HUES64 (cell line): ENCODE measurements at regions not wholly inside any gene's neighbourhood (a gene's known extent, or its start where the extent isn't known, plus 50 kb on each side); places are given as distances from the start of the nearest gene placed in this dataset.
"Not testable (repeated sequence)": the region's sequence is repeated elsewhere in the genome, so short reads cannot be mapped to it uniquely, and the experiment has no call there.

ENCODE experiments used
- H3K27ac ChIP-seq: 2 replicates; pipeline ENCODE4 v1.7.0; 2013; ENCODE audit warnings: low read depth, low read length, inconsistent platforms
- H3K27me3 ChIP-seq: 2 replicates; pipeline ENCODE4 v1.6.1; 2013; ENCODE audit warnings: mild to moderate bottlenecking, low read length; ENCODE audit not compliant: insufficient read depth
- H3K36me3 ChIP-seq: 2 replicates; pipeline ENCODE4 v1.6.1; 2013; ENCODE audit warnings: mild to moderate bottlenecking, low read length; ENCODE audit not compliant: insufficient read depth
- H3K4me1 ChIP-seq: 2 replicates; pipeline ENCODE4 v1.6.1; 2013; ENCODE audit warnings: mild to moderate bottlenecking, low read length, moderate library complexity; ENCODE audit not compliant: insufficient read depth
- H3K4me3 ChIP-seq: 2 replicates; pipeline ENCODE4 v1.5.1; 2013; ENCODE audit warnings: mild to moderate bottlenecking, low read length, moderate library complexity
- H3K9ac ChIP-seq: 2 replicates; pipeline ENCODE4 v1.6.1; 2013; ENCODE audit warnings: mild to moderate bottlenecking, low read depth, low read length
- H3K9me3 ChIP-seq: 2 replicates; pipeline ENCODE4 v1.6.1; 2013; ENCODE audit warnings: low read depth, low read length; ENCODE audit not compliant: insufficient read depth
- WGBS: fragments of 150-250, 120-280 bp; methylation state at CpG from one replicate; pipeline ENCODE4 v1.1.7; 2013; ENCODE audit warnings: missing lambda C conversion rate; 5-methylcytosine and 5-hydroxymethylcytosine counted together

DNA sequence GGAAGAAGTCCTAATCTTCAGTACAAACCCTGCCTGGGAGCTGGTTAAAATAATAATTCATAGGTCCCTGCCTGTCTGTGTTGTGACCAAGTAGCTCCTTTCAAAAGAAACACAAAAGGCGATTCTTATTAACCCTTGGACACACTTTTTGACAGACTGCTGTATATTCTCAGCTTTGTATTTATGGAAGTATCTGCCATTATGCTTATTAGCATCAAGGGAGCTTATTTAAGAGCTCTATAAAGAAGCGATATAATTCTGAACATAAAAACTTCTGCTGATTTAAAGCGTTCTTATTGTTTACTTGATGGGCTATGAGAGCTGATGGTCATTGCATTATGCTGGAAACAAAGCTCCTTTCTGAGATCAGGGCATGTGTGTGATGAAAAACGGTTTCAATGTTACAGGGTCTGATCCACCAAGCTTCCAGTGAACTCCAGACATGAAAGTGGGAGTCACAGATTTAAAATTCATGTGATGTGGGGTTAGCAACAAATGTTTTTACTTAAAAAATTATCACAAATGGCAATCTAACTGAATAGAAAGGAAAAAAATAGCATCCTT is 181.8 kb upstream of the PDE10A start:
- H3K27me3 ChIP-seq, result peaks cover 6% of the 10 kb centered on the region; the same call in 1 of the 2 replicates
- 81% methylated on average over 4 of the region's 4 CpGs for WGBS
- peaks cover 44% of the 10 kb centered on the region for H3K4me1 ChIP-seq
- no peaks in the 10 kb centered on the region for H3K36me3 ChIP-seq
- H3K9ac ChIP-seq, result no peak overlapping the region
- H3K27ac ChIP-seq, result no peak overlapping the region
- H3K9me3 ChIP-seq, result no peaks in the 10 kb centered on the region
- H3K4me3 ChIP-seq, result no peak overlapping the region

DNA sequence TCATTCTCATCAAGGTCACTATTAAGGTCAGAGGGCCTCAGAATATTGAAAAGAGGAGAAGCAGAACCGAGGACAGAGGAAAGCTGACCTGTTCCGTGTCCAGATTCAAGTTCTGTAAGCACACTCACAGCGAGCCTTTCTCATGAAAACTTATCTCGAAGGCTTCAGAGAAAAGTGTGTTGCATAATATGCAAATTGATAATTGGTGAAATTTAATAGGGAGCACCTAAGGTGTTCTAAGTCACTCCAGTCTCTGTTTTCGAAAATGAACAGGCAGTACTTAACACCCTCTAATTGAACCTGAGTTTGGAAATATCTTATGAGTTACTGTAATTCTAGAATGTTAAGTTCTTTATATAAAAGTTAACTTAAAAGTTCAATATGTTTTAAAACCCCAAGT is 181.2 kb upstream of the PDE10A start:
- Histone ChIP-seq H3K9me3 (no peaks in the 10 kb centered on the region), H3K9ac (no peak overlapping the region), H3K27ac (no peak overlapping the region), H3K4me1 (peaks cover 44% of the 10 kb centered on the region), H3K4me3 (no peak overlapping the region), H3K27me3 (no peaks in the 10 kb centered on the region; the same call in 1 of the 2 replicates), H3K36me3 (no peaks in the 10 kb centered on the region)
- 63% methylated on average over 4 of the region's 5 CpGs for whole genome bisulfite sequencing

DNA sequence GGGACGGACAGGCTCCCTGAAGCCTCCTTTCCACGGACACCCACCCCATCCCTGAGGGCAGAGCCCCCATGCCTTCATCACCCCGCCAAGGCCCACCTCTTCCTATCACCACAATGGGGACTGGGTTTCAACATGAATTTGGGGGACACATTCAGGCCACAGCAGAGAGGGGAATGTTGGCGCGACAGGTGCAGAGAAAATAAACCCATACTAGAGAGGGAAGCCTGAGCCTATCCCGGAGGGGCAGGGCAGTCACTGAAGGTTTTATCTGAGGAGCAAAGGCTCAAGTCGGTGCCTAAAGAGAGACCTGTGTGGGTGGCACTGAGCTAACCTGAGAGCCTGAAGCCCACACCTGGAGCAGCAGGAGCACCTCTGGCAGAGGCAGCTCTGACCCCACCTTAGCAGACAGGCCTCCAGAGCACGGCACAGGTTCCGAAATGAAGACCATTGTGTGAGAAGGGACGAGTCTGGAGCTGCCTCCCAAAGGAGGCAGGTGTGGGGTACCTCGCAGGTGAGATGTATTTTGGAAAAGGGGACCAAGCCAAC is 180.6 kb upstream of the PDE10A start:
- no peak overlapping the region for H3K27ac ChIP-seq
- no peaks in the 10 kb centered on the region for H3K36me3 ChIP-seq
- H3K4me1 ChIP-seq, result peaks cover 44% of the 10 kb centered on the region
- no peak overlapping the region for H3K4me3 ChIP-seq
- H3K9ac ChIP-seq, result no peak overlapping the region
- WGBS, result 81% methylated on average over 11 of the region's 11 CpGs
- no peaks in the 10 kb centered on the region; the same call in 1 of the 2 replicates for H3K27me3 ChIP-seq
- H3K9me3 ChIP-seq, result no peaks in the 10 kb centered on the region

DNA sequence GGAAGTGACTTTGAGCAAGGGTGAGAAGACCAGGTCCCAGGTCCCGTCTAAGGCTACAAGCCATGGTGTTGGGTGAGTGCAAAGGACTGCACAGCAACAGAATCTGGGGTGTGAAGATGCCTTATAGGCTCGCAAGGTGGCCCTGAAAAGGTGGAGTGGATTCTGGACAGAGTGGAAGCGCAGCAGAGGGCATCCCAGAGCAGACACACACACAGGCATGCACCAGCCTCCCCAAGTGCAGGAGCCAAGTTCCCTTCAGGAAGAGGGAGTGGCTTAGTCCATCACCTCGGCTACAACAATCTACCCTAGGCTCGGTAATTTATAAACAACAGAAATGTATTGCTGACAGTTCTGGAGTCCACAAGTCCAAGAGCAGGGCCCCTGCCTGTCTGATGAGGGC is 180.1 kb upstream of the PDE10A start:
- Histone ChIP-seq H3K27me3 (no peaks in the 10 kb centered on the region; the same call in 1 of the 2 replicates), H3K9me3 (no peaks in the 10 kb centered on the region), H3K4me1 (peaks cover 44% of the 10 kb centered on the region), H3K4me3 (no peak overlapping the region), H3K36me3 (no peaks in the 10 kb centered on the region), H3K27ac (no peak overlapping the region), H3K9ac (no peak overlapping the region)
- WGBS, result 72% methylated on average over 5 of the region's 5 CpGs

DNA sequence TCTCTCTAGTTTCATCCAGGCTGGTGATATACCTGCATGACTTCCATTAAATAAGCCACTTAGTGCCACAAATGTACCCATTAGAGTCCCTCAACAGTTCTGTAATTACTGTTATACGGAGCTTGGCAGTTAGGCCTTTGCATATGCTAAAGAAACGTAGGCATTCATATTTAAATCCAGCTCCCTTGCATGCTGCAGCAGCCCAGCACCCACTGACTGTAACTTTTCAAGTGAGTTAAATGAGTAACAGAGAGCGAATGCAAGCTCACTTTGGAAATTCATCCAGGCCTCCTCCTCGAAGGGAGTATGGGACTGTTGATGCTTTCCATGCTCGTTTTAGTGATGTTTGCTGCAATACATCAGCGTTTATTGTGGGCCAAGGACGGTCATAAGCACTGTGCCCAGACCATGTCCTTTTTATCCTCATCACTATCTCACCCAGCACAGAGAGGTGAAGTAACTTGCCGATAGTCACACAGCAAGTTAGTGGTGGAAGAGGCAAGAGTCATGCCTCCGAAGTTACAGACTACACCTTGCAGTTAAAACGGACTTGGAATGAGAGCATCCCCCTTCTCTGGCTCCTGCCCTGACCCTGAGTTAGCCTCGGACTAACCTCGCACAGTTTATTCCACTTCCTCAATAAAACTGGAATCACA is 179.4 kb upstream of the PDE10A start:
- no peak overlapping the region for H3K9ac ChIP-seq
- H3K27me3 ChIP-seq, result no peaks in the 10 kb centered on the region; the same call in 1 of the 2 replicates
- H3K27ac ChIP-seq, result peak overlapping the region; percentile 18; the same call in 1 of the 2 replicates
- H3K4me3 ChIP-seq, result no peak overlapping the region
- no peaks in the 10 kb centered on the region for H3K36me3 ChIP-seq
- H3K4me1 ChIP-seq, result peaks cover 40% of the 10 kb centered on the region
- 36% methylated on average over 12 of the region's 12 CpGs for WGBS
- no peaks in the 10 kb centered on the region for H3K9me3 ChIP-seq

DNA sequence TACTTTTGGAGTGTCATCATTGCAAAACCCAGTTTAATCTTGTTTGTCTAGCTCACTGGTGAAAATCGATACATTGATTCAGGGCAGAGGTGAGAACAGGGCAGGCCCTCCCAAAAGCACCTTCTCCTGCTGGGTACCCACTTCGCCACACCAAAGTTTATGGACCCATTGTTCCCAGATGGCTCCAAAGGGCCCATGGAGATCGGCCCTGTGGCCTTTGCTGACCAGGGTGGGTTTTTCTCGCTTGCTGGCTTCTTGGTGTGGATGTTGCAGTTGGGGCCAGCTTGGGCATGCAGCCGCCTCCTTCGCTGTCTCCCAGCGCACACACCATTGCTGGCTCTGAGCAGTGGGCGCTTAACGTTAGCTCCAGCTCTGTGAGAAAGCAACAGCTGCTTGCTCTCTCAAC is 178.1 kb upstream of the PDE10A start:
- no peaks in the 10 kb centered on the region for H3K36me3 ChIP-seq
- H3K9me3 ChIP-seq, result no peaks in the 10 kb centered on the region
- H3K27ac ChIP-seq, result no peak overlapping the region; the same call in 1 of the 2 replicates
- H3K4me3 ChIP-seq, result no peak overlapping the region
- H3K4me1 ChIP-seq, result peaks cover 28% of the 10 kb centered on the region
- 82% methylated on average over 9 of the region's 9 CpGs for WGBS
- H3K27me3 ChIP-seq, result no peaks in the 10 kb centered on the region; the same call in 1 of the 2 replicates
- H3K9ac ChIP-seq, result no peak overlapping the region

DNA sequence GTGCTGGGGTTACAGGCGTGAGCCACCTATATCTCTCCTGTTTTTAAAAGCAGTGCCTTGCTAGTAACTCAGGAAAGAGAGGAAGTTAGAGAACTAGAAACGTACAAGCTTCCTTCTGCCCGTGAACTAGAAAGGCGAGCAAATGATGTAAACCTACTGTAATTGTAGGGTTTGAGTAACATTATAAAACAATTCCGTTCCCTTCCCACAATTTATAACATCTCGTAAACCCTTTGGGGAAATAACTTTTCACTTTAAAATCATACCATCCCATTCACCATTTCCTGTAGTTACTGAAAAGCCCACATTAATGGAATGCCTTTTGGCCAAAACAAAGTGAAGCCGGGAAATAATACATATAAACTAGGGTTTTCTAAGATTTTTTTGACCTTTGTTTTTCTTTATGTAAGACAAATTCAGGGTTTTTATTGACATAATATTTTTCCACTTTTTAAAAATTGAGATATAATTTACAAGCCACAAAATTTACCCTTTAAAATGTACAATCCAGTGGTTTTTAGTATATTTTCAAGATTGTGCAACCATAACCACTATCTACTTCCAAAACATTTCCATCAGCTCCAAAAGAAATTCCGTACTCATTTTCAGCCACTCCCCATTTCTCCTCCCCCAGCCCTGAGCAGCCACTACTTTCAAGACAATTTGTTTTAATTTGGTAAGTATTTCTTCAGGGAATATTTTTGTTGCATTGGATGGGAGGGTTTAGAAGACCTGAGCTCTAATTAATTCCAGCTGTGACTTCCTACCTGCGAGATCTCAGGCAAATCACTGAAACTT is 175.1 kb upstream of the PDE10A start:
- no peak overlapping the region for H3K4me3 ChIP-seq
- 89% methylated on average over 8 of the region's 9 CpGs for WGBS
- no peaks in the 10 kb centered on the region; the same call in 1 of the 2 replicates for H3K27me3 ChIP-seq
- no peaks in the 10 kb centered on the region for H3K9me3 ChIP-seq
- H3K27ac ChIP-seq, result no peak overlapping the region
- peaks cover 22% of the 10 kb centered on the region for H3K4me1 ChIP-seq
- H3K9ac ChIP-seq, result no peak overlapping the region
- no peaks in the 10 kb centered on the region for H3K36me3 ChIP-seq

DNA sequence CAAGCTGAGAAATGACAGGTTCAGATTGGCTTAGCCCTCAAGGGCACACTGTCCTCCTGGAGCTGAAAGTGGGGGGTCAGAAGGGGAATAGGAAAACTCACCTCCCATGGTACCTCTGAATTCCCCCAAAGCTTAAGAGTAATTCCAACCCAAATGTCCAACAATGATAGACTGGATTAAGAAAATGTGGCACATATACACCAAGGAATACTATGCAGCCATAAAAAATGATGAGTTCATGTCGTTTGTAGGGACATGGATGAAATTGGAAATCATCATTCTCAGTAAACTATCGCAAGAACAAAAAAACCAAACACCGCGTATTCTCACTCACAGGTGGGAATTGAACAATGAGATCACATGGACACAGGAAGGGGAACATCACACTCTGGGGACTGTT is 173.6 kb upstream of the PDE10A start:
- not testable (repeated sequence) for H3K36me3 ChIP-seq, H3K27ac ChIP-seq, H3K4me3 ChIP-seq, H3K27me3 ChIP-seq, H3K9me3 ChIP-seq, H3K9ac ChIP-seq
- WGBS, result no CpG with 5 or more reads among the region's 4 CpGs
- H3K4me1 ChIP-seq, result peaks cover 13% of the 10 kb centered on the region

DNA sequence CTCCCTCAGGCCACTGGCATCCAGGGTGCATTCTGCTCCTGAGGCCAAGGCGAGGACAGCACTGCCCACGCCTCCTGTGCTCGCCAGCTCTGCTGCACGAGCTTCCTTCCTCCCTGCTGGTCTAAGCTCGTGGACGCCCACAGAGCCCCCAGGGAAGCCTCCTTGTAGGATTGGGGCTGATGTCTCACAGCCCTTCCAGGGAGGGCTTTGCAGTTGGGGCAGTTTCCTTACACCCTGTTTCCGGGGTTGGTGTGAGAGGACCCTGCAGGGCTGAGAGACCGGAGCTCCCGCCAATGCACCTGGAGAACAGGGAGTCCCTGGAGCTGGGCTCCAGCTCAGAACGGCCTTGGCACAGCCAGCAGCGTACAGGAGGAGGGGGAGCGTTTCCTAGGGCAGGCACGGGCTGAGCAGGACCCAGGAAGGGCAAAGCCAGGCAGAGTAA is 172.4 kb upstream of the PDE10A start:
- no peak overlapping the region for H3K4me3 ChIP-seq
- H3K9me3 ChIP-seq, result no peaks in the 10 kb centered on the region
- H3K27ac ChIP-seq, result no peak overlapping the region
- peaks cover 3% of the 10 kb centered on the region; the same call in 1 of the 2 replicates for H3K4me1 ChIP-seq
- H3K27me3 ChIP-seq, result no peaks in the 10 kb centered on the region
- H3K36me3 ChIP-seq, result no peaks in the 10 kb centered on the region
- no peak overlapping the region for H3K9ac ChIP-seq
- 87% methylated on average over 13 of the region's 13 CpGs for WGBS

DNA sequence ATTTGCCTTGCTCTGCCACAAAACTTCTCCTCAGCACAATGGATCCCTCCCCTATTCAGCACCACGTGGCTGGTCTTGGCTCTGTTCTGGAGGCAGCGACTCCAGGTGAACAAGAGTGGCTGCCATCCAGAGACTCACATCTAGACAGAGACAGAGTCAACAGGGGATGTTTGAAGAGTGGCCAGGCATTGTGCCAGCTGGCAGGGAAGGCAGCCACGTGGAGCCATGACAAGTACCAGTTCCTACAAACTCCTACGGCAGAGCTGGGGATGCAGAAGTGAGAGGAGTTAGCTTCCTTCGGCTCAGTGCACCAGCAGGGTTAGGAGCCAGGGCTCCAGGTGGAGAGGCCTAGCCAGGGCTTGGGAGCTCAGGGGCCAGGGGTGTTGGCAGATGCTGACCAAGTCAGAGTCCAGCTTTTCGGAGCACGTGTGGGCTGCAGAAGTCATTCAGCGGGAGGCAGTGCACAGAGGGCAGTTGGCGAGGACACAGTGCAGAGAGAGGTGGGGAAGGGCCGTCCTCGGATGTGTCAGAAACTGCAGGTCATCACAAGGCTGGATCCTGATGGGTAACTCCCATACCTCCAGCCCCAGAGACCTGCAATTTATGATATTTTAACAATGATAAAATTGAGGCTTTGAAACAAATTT is 171.7 kb upstream of the PDE10A start:
- Histone ChIP-seq H3K27me3 (no peaks in the 10 kb centered on the region), H3K4me1 (peaks cover 3% of the 10 kb centered on the region; the same call in 1 of the 2 replicates), H3K9me3 (no peaks in the 10 kb centered on the region), H3K4me3 (no peak overlapping the region), H3K9ac (no peak overlapping the region), H3K36me3 (no peaks in the 10 kb centered on the region), H3K27ac (no peak overlapping the region)
- 89% methylated on average over 9 of the region's 11 CpGs for WGBS
